Cardiac fibroblast (primary cell): ENCODE measurements at regions not wholly inside any gene's neighbourhood (a gene's known extent, or its start where the extent isn't known, plus 50 kb on each side); places are given as distances from the start of the nearest gene placed in this dataset.

Source experiments
- DNase-seq, 2 donors: peaks; one replicate each; pipeline versions ENCODE4 v3.0.0 to v3.0.0-alpha.2; 2010; ENCODE audit warnings: low read depth in 2 of 2
- H3K4me3 ChIP-seq, 2 donors: replicated peaks in 1 of 2; 1 replicate in 1 of 2; 2 replicates in 1 of 2; pipeline ENCODE4 v1.5.1; 2011; ENCODE audit warnings: low read depth in 2 of 2, low read length in 2 of 2, mild to moderate bottlenecking in 2 of 2, moderate library complexity in 1 of 2
- TF ChIP-seq, protein P1 (sequence below): IDR thresholded peaks from one replicate; pipeline ENCODE4 v1.5.1; 2011; ENCODE audit warnings: low read depth, mild to moderate bottlenecking, low read length, inconsistent platforms

DNA sequence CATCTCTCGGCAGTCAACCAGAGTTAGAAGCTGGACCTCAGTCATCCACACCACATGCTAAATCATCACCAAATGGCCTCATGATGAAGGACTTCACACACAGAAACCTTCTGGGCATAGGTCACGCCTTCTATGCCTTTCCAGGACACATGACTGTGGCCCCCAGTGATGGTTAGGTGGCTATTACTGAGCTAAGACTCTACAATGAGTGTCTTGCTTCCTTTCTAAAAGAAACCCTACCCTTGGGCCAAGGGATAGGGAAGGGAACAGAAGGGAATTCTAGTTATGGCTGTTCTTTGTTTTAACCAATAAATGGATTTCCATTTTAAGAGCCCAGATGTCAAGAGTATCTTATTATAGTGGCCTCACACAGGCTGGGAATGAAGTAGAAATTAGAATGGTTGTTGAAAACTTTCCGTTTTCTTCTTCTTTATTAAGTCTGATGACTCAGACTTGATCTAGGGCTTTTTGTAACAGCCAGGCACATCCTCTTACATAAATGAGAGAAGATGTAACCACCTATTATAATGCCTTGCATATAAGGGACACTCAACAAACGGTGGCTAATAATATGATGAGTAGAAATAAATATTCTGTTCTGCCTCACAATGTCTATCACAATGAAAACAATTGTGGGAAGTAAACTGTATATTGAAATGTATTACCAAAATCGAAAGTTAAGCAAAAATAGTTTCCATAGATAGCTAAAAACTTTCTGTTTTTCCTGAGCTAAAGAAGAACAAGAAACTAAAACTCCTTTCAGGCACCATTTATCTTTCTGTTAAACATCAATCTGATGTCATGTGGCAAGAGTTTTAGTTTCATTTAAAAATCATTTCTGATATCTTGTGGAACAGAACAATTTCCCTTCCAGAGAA, 62.5 kb upstream of the TOMM7 start:
- DNase-seq = peak in 1 of 2 donors; percentile 27
- TF ChIP-seq, protein P1, sequence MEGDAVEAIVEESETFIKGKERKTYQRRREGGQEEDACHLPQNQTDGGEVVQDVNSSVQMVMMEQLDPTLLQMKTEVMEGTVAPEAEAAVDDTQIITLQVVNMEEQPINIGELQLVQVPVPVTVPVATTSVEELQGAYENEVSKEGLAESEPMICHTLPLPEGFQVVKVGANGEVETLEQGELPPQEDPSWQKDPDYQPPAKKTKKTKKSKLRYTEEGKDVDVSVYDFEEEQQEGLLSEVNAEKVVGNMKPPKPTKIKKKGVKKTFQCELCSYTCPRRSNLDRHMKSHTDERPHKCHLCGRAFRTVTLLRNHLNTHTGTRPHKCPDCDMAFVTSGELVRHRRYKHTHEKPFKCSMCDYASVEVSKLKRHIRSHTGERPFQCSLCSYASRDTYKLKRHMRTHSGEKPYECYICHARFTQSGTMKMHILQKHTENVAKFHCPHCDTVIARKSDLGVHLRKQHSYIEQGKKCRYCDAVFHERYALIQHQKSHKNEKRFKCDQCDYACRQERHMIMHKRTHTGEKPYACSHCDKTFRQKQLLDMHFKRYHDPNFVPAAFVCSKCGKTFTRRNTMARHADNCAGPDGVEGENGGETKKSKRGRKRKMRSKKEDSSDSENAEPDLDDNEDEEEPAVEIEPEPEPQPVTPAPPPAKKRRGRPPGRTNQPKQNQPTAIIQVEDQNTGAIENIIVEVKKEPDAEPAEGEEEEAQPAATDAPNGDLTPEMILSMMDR = no peak
- no peak overlapping the region for H3K4me3 ChIP-seq

DNA sequence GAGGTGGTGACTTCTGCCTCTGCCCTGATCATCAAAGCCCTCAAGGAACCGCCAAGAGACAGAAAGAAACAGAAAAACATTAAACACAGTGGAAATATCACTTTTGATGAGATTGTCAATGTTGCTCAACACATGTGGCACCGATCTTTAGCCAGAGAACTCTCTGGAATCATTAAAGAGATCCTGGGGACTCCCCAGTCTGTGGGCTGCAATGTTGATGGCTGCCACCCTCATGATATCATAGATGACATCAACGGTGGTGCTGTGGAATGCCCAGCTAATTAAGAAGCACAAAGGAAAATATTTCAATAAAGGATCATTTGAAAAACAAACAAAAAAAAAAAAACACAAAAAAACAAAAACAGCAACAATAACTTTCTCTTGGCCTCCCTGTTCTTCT, 59.5 kb upstream of the TOMM7 start:
- H3K4me3 ChIP-seq = no peak overlapping the region
- TF ChIP-seq, protein P1 = no peak
- no peak for DNase-seq

DNA sequence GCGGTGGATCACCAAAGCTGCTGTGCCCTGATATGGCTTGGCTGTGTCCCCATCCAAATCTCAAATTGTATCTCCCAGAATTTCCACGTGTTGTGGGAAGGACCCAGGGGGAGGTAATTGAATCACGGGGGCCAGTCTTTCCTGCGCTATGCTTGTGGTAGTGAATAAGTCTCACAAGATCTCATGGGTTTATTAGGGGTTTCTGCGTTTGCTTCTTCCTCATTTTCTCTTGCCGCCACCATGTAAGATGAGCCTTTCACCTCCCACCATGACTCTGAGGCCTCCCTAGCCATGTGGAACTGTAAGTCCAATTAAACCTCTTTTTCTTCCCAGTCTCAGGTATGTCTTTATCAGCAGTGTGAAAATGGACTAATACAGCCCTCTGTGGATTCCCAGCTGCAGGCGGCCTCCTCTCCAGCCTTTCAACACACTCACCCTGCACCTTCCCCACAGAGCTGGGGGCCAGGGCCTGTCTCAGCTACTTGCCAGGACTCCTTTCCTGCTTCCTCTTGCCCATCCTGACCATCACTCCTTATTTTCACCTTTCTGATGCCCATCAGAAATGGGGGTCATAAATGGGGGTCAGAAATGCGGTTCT, 57.2 kb upstream of the TOMM7 start:
- TF ChIP-seq, protein P1 = no peak
- no peak for DNase-seq
- H3K4me3 ChIP-seq = no peak overlapping the region

DNA sequence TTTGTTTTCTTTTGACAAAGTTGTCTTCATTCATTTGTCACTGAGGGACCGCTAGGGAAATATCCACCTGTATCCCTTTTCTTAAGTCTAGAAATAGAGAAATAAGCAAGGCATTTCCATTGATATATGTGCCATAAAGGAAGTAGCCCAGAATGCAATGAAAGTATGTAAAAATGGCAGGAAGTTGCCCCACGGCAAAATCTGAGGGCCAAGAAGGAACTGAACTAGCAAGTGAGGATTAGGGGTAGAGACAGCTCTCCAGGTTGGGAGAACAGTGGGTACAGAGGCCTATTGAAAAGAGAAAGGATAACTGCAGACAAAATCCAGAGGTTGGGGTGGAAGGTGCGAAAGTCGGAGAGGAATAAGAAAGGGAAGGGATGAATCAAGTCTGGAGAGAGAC, 56.6 kb upstream of the TOMM7 start:
- H3K4me3 ChIP-seq = no peak overlapping the region
- TF ChIP-seq, protein P1 = no peak
- no peak for DNase-seq

DNA sequence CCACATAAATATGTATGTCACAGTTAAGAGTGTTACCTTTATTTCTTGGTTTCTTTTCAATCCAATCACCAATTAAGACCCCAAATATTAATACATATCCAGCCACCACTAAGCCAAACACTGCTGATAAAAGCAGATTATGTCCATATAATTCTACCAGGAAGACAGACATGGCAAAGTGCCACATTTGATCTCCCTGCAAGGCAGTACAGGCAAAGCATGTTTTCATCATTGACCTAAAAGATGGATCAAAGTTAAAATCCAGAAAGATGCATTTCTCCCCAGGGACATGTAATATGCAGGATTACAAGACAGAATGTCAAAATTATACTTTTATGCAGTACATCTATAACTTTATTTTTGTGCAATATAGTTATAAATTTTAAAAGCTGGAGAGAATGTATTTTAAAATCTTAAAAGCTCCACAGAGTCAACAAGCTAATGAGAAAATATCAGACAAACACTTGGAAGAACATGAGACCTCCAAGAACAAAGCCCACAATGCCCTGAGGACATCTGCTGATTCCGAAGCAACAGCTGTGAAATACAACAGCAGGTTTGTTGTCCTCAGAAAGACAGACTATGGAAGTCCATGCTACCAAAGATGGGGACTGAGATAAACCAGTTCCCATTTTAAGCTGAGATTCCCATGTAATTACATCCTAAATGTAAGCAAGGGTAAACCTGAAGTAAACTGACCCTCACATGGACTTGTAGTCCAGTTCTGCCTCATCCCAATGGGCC, 54.5 kb upstream of the TOMM7 start:
- H3K4me3 ChIP-seq = no peak overlapping the region

DNA sequence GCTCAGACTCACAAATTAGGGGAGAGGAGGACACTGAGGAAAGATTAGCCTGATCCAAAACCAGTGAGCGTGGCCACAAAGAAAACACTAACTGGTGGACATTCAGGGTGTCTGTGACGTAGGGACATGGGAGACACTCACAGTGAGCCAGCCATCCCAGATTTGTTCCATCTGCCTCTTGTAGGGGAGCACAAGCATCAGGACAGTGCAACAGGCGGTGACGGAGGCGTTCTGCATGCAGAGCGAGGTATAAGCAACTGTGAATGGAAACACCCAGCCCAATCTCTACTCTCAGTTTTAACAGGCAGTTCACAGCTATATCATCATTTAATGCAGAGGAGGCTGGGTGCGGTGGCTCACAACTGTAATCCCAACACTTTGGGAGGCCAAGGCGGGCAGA, 52.8 kb upstream of the TOMM7 start:
- TF ChIP-seq, protein P1 = no peak

More for the DNA sequence above, 54.5 kb upstream of the TOMM7 start:
- TF ChIP-seq, protein P1 = no peak
- no peak for DNase-seq

More for the DNA sequence above, 52.8 kb upstream of the TOMM7 start:
- DNase-seq = no peak
- no peak overlapping the region for H3K4me3 ChIP-seq
